Coronary artery (tissue), 2 donors: ENCODE measurements at regions not wholly inside any gene's neighbourhood (a gene's known extent, or its start where the extent isn't known, plus 50 kb on each side); places are given as distances from the start of the nearest gene placed in this dataset.

Experiments
- DNase-seq: peaks from one replicate; pipeline ENCODE4 v3.0.0-alpha.2; 2017; ENCODE audit warnings: low spot score
- H3K27ac ChIP-seq, 2 donors: fragments of 200-600 bp; sonication (generic); one replicate each; pipeline ENCODE4 v1.5.1; 2016 to 2019
- H3K4me3 ChIP-seq: fragments of 200-600 bp; sonication (generic); 2 replicates; pipeline ENCODE4 v1.5.1; 2016; ENCODE audit warnings: mild to moderate bottlenecking, moderate library complexity
- CTCF ChIP-seq: fragments of 200-600 bp; sonication (generic); IDR thresholded peaks from one replicate; pipeline ENCODE4 v1.5.1; 2019; ENCODE audit warnings: antibody characterized with exemption

- Histone ChIP-seq H3K4me3 (no peak overlapping the region), H3K27ac (no peak overlapping the region)
- no peak for DNase-seq
- TF ChIP-seq CTCF = no peak
Measured at GRCh38 chr5:144979516-144980264, 809.0 kb downstream of the KCTD16 start.

GRCh38 chr5:144972317-144972716 lies 801.6 kb downstream of the KCTD16 start:
- Histone ChIP-seq H3K4me3 (no peak overlapping the region), H3K27ac (no peak overlapping the region)
- TF ChIP-seq CTCF = no peak
- no peak for DNase-seq

- no peak for TF ChIP-seq CTCF
- H3K27ac ChIP-seq = no peak overlapping the region
- H3K4me3 ChIP-seq = no peak overlapping the region
- no peak for DNase-seq
Measured at GRCh38 chr5:144971108-144971850, 800.6 kb downstream of the KCTD16 start.

GRCh38 chr5:144960296-144960695 lies 789.6 kb downstream of the KCTD16 start:
- H3K4me3 ChIP-seq = no peak overlapping the region
- no peak overlapping the region for H3K27ac ChIP-seq
- TF ChIP-seq CTCF = no peak
- no peak for DNase-seq

- no peak for DNase-seq
- no peak for TF ChIP-seq CTCF
- Histone ChIP-seq H3K4me3 (no peak overlapping the region), H3K27ac (no peak overlapping the region)
Measured at GRCh38 chr5:144958002-144958401, 787.3 kb downstream of the KCTD16 start.

- TF ChIP-seq CTCF = no peak
- no peak for DNase-seq
- H3K27ac ChIP-seq = no peak overlapping the region
- no peak overlapping the region for H3K4me3 ChIP-seq
Measured at GRCh38 chr5:144950996-144951395, 780.3 kb downstream of the KCTD16 start.

GRCh38 chr5:144947023-144947422 lies 776.4 kb downstream of the KCTD16 start:
- TF ChIP-seq CTCF = no peak
- H3K27ac ChIP-seq = no peak overlapping the region
- no peak overlapping the region for H3K4me3 ChIP-seq
- no peak for DNase-seq
